ENCODE measurements at regions not wholly inside any gene's neighbourhood (a gene's known extent, or its start where the extent isn't known, plus 50 kb on each side); places are given as distances from the start of the nearest gene placed in this dataset.

DNA sequence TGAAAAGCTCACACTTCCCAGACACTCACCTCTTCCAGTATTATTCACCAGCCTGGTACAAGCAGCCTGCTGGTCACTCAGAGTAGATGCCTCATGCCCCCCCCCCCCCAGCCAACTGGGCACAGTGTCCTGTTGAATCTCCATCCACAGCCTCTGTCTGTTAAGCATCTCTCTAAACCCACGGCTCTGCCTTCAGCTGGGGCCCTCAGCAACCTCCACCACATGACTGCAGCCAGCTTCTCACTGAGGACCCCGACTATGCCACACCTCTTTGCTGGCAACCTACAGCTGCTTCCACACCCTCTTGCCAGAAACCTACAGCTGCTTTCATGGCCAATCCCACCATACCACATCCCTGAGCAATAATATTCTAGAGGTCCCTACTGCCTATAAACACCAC lies 113.1 kb downstream of the RHOU start:
- no peak for DNase-seq (ENCODE audit: low spot score)

DNA sequence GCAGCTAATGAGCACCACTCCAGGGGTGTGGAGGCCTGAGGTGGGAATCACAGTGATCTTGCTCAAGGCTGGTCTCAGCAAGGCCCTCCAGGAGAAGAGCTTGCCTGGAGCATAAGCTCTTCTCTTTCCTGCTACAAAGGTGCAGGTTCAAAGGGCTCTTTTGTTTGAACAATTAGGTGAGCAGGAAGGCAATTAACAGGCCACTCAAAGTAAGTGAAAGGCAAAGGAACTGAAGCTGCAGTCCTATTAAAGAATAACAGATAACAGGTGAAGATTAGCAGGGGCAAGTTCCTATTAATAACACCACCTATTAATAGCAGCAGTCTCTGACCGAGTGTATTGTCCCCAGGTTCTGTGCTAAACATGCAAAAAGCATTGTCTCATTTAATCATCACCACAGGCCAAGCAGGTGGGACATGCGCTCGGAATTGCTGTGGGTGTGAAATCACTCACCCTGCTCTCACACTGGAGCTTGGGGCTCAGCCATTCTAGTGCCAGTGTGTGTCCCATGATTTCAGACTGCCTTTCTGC lies 113.8 kb downstream of the RHOU start:
- no peak for DNase-seq (ENCODE audit: low spot score)

DNA sequence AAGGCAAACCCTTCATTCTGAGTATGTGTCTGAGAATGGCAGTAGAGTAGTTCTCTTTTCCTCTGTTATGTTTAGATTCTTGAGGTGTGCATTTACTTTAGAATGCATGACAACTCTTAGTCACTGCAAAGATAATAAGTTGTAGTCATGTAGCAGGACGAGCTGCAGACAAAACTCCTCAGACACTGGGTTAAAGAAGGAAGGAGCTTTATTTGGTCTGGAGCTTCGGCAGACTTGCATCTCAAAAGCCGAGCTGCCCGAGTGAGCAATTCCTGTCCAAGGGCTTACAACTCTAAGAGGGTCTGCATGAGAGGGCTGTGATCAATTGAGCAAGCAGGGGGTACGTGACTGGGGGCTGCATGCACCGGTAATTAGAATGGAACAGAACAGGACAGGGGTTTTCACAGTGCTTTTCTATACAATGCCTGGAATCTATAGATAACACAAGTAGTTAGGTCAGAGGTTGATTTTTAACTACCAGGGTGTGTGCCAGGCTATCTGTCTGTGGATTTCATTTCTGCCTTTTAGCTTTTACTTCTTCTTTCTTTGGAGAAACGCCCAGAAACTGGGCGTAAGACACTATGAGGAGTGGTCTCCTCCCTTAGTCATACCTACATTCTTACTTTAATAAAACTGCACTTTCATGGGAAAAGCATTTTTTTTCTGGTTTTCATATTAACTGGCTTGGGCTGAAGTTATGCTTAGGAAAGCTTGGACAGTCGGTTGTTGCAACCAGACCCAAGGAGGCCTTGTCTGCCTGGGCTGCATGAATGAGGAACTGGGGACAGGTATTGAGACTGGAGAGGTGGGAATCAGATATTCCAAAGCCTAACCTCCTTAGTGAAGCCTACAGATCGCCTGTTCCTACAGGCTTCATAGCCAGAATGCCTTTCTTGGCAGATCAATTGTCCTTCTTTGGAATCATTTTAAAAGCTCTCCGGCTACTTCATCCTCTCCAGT lies 115.1 kb downstream of the RHOU start:
- no peak for DNase-seq (ENCODE audit: low spot score)

DNA sequence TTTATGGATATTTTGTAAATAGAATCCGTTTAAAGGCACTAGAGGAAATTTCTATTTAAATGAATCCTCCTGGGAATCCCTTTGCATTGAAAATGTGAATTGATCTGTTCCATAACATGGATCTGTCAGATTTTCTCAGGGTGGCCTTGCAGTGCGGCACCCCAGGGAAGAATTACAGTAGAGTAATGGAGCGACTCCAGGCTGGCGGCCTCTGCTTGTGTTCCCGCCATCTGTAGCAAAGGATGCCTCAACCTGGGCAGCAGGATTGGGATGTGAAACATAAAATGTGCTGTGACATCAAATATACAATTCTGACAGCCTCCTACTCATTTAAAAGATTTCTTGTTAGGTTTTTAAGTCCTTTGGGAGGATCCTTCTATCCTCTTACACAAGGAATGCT lies 115.9 kb downstream of the RHOU start:
- no peak for DNase-seq (ENCODE audit: low spot score)

DNA sequence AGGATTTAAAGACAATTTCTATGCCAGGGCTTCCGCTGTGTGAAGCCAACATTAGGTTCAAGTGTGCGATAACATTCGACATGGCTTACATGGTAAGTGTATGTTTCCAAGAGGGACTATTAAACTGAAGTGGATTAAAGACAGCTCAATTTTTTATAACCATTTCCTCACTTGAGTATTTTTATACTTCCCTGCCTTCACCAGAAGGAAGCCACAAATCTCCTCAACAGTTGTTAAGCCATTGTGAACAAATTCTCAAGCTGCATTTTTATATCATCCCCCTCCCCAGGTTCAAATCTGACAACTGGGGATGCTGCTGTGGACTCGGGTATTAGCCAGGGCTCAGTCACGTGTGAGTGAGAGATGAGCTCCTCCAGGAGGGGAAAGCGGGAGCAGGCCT lies 116.3 kb downstream of the RHOU start:
- peak; percentile 75 for DNase-seq (ENCODE audit: low spot score)

DNA sequence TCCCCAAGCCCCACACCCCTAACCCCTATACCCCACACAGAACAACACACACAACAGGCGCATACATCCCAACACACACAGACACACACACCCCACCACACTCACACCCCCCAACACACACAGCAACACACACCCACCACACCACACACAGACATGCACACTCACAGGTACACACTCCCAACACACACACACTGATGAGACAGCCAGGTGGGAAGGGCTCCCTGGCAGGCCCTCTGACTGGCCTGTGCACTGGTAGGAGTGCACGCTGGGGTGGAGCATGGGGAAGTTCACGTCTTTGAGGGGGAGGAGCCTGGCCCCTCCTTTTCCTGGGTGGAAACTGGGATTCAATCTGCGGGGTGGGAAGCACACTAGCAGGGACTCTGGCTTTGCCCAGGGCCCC lies 116.7 kb downstream of the RHOU start:
- no peak for DNase-seq (ENCODE audit: low spot score)

DNA sequence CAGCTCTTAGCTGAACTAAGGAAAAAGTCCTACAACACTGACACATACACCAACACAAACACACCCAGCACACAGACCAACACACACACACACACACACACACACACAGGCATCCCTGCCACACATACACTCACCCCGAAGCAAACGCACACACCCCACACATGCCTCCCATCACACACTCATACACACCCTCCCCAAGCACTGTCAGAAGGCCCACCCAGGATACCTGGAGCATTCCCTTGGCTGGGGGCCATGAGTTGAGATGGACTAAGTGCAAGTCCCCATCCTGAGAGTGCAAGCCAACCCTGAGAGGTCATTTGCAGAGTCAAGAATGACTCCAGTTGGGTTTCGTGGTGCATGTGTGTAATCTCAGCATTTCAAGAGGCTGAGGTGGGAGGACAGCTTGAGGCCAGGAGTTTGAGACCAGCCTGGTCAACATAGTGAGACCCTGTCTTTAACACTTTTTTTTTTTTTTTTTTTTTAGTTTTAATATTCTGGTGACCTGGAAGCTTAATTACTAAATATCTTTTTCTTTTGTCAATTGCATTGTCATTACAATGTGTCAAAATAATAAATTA lies 117.3 kb downstream of the RHOU start:
- DNase-seq (ENCODE audit: low spot score) = no peak

DNA sequence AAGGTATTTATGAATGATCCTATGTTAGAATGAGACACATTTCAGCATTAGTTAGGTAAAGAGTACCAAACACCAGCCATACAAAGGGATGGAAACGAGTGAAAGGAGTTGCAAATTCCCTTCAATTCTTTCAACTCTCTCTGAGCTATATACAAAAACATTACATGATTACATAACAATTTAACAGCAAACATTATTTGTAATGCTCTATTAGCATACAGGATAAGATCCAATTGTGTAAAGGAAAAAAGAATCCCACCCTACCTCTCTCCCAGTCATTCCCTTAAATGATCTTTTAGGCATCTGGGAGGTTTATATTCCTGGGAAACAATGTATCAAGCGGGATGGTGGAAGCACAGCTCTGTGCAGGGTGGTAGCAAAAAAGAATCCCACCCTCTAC lies 117.9 kb downstream of the RHOU start:
- no peak for DNase-seq (ENCODE audit: low spot score)

DNA sequence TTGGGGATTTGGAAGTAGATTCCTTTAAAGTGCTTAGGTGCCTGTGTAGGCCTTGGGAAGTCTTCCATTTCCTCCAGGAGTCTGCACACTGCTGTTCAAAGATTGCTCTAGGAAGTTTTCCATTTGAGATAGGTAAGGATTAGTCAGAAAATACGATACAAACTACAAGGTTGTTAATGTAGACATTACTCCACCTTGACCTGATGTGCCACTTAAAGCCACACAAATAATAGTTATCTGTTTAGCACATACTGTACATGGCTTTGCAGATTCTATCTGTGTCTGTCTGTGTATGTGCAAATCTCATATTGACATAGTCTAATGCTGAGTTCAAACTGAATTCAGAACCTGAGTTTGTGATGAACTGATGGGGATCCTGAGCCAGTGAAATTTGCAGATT lies 118.4 kb downstream of the RHOU start:
- DNase-seq (ENCODE audit: low spot score) = no peak

DNA sequence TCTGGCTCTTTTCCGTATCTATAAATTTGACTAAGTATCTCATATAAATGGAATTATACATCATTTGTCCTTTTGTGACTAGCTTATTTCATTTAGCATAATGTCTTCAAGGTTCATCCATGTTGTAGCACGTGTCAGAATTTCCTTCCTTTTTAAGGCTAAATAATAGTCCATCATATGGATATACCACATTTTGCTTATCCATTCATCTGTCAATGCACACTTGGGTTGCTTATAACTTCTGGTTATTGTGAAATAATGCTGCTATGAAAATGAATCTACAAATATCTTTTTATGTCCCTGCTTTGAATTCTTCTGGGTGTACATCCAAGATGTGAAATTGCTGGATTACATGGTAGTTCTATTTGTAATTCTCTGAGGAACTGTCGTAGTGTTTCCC lies 119.6 kb downstream of the RHOU start:
- no peak for DNase-seq (ENCODE audit: low spot score)

DNA sequence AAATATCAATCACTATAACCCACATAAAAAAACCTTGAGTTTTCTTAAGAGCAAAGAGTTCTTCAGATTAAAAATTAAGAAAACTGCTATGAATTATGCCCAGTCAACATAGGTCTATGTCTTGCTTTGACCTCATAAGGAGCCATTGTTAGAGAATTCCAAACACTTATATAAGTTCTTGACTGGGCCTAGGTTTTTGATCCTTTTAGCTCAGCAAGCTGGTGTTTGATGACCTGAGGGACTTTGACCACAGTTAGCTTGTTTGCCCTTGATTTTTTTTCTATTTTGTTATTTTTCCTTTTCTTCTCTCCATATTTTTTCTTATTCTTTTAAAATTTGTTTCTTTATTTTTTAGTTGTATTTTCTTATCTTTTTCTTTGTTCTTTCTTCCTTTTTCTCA lies 122.3 kb downstream of the RHOU start:
- DNase-seq (ENCODE audit: low spot score) = no peak

DNA sequence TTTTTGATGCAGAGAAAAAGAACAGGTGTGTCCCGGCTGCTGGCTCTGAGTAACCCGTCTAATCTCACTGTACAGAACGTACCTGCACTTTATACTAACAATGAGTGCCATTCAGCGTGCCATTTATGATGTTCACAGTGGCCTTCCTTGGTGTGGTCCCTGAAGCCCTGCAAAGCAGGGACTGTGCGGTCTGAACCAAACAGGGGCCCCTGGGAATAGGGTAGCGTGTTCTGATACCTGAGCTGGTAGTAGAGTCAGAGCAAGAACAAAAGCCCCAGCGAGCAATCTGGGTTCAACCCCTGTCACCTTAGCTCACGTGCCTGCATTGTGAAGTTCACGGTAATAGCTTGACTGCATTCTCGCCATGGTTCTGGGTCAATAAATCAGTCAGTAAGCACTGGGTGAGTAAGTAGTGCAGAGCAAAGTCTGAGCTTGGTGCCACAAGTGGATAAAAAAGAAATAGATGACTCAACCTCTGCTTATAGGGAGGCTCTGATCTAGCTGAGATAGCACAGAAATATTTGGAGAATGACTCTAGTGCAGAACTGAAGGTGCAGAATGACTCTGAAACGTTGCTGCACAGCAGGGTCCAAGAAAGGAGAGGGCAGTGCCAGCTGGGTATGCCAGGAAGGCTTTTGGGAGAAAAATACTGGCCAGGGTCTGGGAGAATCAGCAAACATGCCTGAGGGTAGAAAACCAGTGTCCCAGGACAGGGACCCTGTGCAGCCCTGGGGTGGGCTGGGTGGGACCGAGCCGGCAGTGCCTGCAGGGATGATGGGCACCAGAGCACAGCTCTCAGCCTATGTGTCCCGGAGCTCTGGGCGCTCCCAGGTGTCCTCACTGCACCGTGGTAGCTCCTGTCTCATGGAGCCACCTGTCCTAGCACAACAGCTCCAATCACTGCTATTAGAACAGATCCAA lies 125.9 kb downstream of the RHOU start:
- DNase-seq (ENCODE audit: low spot score) = peak; percentile 92

DNA sequence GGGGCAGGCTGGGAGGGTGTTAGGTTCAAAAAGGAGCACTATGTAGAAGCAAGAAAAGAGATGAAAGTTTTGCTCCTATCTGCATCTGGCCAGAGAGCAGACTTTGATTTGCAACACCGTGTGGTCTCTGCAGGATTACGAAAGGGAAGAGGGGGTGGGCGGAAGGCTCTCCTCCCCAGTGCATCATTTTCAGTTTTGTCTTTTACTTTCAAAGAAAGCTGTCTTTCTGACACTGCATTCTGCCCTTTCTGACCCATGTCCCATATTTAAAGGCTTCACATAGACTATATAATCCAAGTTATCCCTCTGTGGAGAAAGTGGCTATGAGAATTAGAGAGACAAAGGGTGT lies 126.5 kb downstream of the RHOU start:
- DNase-seq (ENCODE audit: low spot score) = no peak

DNA sequence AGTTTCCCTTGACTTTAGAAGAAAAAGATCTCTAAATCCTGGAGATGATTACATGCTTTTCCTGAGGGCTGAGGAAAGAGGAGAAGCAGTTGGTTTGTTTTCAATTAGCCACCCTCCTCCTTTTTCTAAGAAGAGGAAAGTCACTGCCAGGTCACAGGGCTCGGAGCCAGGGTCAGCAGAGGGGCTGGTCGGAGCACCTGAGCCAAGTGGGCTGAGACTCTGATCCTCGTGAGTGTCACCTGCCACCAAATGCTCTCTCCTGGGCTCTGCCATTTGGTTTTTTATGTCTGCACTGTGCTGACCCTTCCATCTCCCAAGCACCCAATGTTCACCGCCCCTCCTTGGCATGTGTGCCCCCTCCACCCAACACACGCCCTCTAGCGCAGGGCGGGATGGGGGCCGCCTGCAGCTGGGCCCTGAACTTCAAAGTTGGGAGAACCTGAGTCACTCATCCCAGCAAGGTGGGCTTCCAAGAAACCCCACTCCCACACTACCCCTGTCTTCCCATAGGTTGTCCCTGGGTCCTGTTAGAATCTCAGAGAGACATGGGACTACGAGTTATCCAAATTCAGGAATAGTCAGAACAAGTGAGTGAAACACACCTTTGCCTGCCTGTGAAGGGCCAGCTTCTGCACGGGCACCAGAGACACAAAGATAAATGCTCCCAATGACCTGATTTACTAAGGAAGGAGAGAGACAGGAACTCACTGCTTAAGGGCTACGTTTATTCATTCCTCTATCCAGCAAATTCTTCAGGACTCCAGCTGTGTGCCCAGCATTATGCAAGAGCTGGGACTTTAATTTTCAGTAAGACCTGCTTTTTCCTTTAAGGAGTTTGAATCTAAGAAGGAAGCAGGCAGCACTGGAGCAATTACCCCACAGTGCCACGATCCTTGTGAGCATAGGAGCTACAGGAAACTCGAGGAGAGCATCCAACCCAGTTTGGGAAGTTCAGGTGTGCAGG lies 127.5 kb downstream of the RHOU start:
- no peak for DNase-seq (ENCODE audit: low spot score)

DNA sequence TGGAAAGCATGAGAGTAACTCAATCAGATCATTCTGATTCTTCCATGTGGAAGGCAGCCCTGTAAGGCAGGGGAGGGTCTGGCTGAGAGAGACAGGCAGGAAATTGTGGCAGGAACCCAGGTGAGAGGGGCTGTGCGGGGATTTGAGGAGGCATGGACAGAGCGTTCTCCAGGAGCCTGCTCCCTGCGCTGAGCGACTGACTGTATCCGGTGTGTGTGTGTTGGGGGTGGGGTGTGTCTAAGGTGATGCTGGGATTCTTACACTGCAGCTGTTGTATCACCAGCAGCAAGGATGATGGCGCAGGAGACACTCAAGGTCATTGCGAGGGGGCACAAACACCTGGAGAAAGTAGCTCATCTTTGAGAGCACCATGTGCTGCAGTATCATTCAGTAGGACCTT lies 128.5 kb downstream of the RHOU start:
- no peak for DNase-seq (ENCODE audit: low spot score)

DNA sequence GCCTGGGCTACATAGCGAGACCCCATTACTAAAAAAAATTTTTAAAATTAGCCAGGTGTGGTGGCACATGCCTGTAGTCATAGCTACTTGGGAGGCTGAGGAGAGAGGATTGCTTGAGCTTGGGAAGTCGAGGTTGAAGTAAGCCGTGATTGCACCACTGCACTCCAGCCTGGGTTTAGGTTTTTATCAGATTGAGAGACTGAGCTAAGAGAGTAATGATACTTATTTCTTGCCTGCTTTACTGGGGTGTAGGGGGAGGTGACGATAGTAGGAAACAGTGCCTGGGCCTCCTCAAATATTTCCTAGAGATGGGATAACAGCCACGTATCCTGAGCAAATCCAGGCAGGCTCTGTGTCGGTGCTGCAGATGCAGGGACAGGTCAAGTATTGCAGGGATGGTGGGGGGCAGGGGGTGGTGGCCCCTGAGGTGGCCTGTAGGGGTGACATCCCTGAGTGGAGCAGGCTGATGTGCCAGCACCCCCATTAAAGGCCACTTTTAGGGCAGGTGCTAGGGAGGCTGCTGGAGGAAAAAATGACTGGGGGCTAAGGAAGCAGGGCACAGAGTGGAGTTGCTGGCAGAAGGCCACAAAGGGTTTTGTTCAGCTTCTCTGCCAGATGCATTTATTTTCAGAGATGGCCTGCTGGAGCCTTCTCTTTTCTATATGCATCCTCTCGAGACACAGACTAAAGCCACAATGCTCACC lies 130.5 kb downstream of the RHOU start:
- DNase-seq (ENCODE audit: low spot score) = peak; percentile 64

DNA sequence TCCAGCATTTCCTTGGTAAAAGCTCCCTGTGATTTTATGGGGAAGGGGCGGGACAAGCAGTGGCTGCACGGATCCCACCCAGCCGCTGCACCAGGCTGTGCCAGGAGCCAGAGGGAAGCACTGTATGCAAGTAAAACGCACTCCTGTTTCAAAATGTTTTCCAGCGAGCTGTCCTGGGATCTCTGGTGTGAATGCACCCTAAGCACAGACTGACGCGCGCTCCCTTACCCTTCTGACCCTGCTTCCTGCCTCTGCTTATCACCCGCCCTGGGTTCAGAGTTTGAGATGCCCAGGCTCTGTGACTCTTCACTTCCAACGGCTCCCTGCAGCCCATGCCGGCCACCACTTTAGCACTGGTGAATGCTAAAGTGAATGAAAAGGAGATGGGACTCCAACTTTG lies 131.2 kb downstream of the RHOU start:
- peak; percentile 56 for DNase-seq (ENCODE audit: low spot score)

DNA sequence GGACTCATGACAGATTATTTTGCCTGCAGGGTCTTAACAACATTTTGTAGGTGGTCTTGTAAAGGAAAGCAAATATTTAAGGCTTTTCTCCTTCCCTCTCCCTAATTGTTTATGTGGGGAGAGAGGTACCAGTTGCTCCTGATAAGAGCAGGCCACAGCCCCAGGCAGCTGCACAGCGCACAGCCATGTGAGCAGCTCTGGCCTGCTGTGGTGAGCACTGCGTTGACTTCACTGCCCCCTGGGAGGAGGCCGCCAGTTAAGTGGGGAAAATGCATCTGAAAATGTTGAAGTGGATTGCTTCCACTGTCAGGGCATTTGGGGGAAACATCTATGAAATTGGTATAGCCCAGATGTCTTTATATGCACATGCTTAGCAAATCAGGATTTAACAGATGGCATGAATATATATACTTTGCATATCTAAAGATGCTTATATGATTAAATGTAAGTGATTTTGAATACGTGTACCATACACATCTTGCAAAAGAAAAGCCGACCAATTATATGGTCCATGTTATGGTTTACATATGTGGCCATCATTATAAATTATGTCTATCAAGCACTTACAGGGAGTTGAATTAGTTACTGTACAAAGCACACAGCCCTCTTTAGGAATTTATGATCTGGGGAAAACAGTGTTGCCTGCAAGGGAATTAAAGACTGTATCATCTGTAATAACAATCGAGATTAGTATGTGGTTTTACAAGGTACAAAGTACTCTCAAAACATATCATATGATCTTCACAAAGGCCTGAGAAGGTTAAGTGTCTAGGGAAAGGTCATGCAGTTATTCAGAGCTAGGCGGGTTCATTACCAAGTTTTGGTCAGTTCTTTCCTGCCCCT lies 132.1 kb downstream of the RHOU start:
- peak; percentile 72 for DNase-seq (ENCODE audit: low spot score)
